CD4-positive, alpha-beta T cell treated with Interleukin-6 at 100 ng/mL for 8 hours (primary cell): ENCODE measurements at regions not wholly inside any gene's neighbourhood (a gene's known extent, or its start where the extent isn't known, plus 50 kb on each side); places are given as distances from the start of the nearest gene placed in this dataset.
"Not testable (repeated sequence)": the region's sequence is repeated elsewhere in the genome, so short reads cannot be mapped to it uniquely, and the experiment has no call there.

Source experiments
- DNase-seq: peaks from one replicate; pipeline ENCODE4 v3.0.0-alpha.2; 2020; ENCODE audit warnings: mixed read lengths, low spot score

DNA sequence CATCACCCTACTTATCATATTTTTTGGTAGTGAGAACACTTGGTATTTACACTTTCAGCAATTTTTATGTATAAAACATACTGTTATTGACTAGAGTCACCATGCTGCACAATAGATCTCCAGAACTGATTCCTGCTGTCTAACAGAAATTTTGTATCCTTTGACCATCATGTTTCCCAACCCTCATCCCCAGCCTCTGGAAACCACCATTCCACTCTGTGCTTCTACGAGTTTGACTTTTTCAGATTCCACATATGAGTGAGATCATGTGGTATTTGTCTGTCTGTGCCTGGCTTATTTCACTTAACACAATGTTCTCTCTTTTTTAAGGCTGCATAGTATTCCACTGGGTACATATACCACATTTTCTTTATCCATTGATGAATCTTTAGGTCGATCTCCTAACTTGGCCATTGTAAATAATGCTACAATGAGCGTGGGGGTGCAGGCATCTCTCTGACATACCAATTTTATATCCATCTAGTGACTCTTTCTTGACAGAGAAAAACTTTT lies 115.9 kb upstream of the RUNX1 start:
- no peak for DNase-seq

DNA sequence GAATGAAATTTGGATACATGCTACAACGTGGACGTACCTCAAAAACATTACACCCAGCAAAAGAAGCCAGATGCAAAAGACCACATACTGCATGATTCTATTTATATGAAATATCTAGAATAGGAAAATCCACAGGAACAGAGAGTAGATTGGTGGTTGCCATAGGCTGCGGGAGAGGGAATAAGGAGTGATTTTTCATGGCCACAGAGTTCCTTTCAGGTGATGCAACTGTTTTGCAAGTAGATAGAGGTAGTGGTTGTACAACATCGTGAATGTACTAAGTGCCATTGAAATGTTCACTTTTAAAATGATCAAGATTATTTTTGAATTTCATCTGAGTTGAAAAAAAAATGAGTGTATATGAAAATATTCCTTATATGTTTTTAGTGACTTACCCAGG lies 115.3 kb upstream of the RUNX1 start:
- DNase-seq, result no peak

DNA sequence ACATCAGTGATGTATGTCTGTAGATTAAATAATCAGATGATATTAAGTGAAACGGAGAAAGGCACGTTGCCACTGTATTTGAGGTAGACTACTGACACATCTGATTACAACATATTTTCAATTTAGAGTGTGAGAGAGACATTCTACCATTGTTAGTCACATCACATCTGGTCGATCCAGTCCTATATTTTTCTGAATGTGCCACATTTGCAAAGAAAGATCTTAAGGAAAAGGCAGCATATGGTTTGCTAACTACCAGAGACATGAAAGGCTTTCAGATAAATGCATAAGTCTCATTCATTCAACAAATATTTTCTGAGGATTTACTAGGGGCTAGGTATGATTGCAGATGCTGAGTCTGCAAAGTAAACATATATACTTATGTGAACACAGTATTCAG lies 114.3 kb upstream of the RUNX1 start:
- no peak for DNase-seq

DNA sequence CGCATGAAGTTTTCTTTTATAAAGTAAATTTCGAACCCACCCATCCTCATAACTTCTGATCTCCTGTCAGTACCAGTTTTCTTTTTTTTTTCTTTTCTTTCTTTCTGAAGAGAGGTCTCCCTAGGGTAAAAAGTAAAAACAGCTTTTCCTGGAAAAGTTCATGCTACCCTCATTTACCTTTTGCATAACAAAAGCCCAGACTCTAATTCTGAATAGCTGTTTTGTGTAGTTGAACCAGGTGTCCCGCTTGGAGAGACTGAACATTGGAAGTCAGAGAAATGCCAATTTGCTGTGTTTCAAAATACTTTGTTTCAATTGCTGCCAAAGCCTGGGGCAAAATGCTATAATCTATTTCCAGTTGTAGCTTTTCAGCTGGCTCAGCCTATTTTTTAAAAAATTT lies 113.7 kb upstream of the RUNX1 start:
- DNase-seq, result no peak

DNA sequence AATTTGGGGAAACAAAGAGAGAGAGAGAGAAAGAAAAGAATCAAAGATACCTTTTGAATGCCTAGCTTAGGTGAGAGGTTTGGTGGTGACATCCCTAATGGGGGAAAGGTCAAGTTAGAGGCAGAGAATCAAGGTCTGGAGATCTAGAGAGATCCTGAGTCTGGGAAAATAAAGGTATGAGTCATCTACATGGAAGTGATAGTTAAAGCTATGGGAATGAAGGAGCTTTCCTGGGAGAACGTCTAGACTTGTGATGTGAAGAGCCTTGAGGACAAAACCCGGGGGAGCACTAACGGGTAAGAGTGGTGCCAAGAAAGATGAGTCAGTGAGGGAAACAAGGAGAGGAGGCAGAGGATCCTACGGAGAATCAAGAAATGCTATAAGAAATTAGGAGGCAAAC lies 110.8 kb upstream of the RUNX1 start:
- no peak for DNase-seq

DNA sequence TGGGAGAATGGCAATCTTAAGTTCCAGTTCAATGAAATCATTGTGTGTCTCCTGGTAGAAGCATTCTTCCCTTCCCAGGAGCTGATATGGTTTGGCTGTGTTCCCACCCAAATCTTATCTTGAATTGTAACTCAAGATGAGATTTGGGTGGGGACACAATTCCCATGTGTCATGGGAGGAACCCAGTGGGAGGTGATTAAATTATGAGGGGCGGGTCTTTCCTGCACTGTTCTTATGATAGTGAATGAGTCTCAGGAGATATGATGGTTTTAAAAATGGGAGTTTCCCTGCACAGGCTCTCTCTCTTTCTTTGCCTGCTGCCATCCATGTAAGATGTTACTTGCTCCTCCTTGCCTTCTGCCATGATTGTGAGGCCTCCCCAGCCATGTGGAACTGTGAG lies 108.3 kb upstream of the RUNX1 start:
- DNase-seq, result not testable (repeated sequence)

DNA sequence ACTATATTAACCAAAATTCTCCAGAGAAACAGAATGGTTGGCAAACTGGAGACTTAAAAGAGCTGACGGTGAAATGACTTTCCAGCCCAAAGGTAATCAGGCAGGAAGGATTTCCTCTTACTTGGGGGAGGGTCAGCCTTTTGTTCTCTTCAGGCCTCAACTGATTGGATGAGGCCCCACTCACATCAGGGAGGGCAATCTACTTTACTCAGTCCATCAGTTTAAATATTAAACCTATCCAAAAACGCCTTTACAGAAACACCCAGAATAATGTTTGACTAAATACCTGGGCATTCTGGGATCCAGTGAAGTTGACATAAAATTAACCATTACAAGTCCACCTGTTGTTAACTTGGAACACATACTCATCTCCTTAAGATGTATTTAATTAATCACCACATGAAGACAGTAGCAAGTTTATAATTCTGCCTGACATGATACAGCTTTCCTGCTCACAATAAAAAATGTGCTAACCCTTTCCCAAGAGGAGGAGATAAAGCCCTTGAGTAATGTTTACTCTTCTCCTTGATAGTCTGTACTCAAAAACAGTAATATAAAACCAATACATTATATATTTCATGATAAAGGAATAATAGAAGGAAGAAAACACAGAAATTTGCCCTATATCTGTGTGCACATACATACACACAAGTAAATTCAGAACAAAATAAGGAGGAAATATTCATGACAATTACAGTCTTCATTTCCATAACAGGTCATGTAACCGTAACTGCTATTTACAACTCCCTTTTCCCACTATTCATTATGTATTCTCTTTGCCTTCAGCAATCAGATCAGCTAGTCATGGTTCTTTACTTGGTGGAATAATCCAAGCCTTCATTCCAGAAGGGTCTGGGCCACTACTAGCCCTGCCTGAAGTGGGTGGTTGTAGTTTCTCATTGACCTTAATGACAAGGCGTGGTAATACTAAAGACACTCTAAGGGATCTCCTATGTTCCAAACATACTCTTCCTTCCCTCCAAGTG lies 107.5 kb upstream of the RUNX1 start:
- DNase-seq, result no peak

DNA sequence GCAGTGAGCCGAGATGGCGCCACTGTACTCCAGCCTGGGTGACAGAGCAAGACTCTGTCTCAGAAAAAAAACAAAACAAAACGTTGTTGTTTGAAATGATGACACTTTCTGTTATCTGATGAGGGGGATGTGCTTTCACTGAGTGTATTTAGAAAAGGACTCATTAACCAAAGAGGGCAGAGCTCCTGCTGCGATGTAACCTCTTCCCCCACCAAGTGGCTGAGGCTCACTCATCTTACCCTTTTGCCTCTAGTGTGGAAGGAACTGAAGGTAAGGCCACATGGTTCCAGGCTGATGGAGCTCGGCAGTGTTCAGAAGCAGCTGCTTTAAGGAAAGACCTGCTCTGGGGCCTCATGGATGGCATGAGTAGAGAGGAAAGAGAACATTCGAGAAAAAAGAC lies 105.7 kb upstream of the RUNX1 start:
- no peak for DNase-seq

DNA sequence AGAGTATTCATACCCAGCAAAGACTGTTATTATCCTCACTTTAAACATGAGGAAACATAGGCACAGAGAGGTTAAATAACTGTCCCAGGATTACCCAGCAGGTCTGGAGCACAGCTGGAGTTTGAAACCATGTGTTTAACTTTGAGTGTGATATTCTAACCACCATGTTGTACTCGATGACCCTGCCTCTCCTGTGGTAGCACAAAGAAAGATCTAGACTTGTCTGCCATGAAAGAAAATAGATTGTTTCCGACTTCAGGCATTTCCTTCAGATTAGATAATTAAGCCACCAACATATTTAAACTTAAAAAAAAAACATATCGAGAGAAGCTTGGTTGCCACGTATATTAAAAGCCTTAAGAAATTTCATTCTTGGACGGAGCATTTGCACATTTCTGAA lies 104.6 kb upstream of the RUNX1 start:
- no peak for DNase-seq

DNA sequence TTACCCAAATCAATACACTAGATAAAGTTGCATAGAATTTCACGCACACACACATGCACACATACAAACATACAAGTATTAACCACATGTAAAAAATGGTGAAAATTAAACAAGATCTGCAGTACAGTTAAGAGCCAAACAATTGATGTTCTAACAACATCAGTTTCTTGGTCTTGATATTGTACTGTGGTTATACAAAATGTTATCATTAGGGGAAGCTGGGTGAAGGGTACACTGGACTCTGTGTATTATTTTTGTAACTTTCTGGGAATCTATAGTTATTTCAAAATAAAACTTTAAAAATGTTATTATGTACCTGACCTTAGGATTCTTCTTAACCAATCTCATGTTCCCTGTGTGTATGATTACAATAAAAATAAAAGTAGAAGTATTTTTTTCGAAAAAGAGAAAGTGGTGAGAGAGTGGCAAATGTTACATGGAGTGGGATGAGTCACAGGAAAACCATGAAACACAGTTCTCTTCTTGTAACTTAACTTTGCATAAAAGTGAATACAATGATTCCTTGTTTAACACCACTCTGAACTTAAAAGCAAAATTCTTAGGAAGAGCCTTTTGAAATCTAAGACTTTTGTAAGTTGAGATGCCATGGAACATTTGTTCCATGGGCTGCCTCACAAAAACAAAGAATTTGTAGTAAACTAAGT lies 101.6 kb upstream of the RUNX1 start:
- DNase-seq, result no peak

DNA sequence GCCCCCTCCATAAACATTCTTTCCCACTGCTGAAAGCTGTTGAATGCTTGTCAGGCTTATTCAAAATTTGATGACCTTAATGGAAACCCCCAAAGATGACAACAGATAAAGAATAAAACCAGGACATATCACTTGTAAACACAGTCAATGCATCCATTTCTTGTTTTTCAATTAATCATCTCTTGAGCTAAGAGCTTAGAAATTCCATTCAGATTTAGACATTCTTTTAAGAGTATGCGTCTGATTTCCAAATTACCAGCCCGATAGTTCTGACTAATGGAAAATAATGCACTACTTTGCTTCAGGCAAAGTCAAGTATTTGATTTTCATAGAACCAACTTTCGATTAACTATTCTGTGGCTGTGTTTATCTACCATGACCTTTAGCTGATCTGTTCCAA lies 100.6 kb upstream of the RUNX1 start:
- DNase-seq, result no peak

DNA sequence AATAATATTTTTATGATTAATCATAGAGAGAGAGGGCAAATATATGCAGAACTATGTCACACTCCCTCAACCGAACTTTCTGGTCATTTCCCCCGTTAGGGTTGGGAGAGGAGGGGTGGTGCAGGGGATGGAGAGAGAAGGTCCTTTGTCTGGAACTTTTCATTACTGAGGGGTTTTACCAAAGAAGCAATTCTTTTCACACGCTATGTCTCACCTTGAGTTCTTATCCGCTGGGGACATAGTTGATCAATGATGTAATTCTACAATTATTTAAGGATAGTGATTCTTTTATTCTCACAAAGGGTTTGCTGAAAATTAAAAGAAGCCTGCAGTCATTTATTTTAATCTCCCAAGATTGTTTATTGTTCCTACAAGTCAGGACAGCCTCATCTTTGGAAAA lies 98.3 kb upstream of the RUNX1 start:
- no peak for DNase-seq

DNA sequence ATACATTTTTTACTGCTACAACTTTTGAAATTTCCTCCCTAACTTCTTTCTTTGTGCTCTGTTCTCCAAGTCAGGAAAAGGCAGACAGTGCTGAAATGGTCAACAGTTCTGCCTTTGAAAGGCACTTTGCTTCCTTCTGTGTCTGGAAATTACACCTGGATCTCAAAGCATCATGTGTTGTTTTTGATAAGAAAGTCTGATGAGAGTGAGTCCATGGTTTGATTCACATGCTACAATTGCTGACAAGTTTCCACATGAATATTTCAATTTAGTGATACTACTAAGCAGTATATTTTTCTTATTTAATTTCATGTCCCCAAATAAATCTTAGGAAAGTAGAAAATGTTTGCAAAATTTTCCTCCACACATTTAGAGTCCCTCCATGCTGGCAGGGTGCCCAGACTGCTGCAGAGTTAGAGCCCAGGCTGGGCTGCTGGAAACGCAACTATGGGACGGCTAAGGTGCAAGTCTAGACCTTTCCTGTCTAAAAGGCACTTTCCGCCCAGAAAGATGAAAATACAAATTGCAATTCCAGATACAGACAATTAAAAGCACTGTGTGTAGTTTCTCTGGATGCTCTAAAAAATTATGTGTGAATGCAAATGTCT lies 96.6 kb upstream of the RUNX1 start:
- DNase-seq, result no peak

DNA sequence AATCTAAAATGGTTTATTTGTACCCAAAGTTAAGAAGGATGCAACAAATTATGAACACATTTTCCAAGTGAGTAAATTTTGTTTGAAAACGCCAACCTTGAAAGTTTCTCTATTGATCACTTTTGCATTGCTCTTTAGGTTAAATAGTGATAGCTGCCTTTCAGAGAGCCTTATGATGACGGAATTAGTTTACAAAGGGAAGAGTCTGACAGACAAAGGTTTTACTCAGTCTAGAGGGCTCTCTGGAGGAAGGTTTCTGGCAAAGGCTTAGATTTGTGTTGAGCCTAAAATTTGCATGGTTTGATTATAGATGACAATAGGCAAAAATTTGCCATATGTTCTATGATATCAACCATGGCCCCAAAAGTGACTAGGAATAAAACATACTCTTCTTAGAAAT lies 95.9 kb upstream of the RUNX1 start:
- DNase-seq, result no peak

DNA sequence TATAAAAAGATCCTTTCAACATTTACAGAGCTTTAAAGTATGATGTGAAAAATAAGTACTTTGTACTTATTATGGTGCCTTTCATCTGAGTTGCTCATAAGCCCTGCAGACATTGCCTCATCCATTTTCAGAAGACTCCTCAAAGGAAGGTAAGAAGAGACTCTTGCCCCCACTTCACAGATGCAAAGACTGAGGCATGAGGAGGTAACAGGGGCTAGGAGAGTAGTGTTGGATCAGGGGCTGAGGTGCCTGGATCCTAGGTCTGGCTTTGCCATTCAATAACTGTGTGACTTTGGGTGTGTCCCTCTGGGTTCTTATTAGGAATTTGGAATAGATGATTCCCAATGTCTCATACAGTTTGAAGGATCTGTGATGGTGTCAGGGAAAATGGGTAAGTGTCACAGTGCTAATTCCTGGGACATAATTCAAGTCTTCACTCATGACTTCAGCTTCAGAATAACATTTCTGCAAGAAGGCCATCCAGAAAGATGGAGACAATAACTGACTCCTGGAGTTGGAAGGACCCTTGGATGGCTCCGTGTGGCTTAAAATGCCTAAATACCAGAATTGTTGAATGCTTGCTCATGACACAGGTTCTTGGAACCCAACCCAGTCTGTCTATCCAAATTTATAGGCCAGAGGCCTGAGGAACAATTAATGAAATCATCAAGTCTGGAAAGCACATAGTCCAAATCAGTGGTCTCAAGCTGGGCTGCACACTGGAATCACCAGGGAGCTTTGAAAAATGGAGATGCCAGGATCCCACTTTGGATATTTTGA lies 93.1 kb upstream of the RUNX1 start:
- DNase-seq, result no peak

DNA sequence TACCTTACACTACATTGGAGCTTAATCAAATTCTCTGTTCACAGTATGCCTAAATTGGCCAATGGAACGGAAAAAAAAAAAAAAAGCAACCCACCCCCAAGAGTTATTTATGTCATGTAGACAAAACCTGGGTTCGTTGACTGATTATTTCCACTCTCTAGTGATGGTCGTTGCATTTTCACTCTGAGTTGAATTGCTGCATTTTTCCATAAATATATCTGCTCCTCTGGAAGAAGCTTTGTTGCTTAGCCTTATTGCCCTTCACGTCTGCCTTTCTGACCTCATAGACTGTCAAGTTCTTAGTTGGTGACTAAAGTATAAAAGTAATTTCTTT lies 90.2 kb upstream of the RUNX1 start:
- DNase-seq, result no peak

DNA sequence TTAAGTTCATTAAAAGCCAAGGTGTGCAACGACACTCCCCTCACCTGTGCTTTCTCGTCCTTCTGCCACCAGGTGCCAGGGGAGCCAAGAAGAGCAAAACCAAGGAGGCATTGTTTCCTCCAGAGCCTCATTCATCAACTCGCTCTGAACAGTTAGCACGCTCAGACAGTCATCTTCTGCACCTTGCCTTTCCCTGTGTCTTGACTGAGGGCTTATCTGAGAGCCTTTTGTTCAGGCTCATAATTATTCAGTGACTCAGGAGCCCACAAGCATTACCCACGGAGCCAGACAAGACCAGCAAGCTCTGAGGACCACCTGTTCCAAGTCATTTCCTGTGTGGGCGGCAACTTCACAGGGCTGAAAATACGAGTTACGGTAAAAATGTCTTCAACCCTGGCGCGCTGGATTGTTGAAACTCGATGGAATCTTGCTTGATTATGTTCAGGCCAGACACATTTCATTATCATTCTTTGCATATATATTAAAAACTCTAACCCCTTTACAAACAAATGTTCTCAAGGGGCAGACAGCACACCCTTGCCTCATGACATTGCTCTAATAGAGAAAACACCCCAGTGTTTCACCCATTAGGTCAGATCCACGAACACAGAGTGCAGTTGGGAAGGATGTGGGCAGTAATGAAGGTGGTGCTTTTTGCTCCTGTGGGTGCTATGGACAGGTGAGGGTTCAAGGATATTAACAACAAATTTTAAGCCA lies 89.7 kb upstream of the RUNX1 start:
- peak; percentile 22 for DNase-seq

DNA sequence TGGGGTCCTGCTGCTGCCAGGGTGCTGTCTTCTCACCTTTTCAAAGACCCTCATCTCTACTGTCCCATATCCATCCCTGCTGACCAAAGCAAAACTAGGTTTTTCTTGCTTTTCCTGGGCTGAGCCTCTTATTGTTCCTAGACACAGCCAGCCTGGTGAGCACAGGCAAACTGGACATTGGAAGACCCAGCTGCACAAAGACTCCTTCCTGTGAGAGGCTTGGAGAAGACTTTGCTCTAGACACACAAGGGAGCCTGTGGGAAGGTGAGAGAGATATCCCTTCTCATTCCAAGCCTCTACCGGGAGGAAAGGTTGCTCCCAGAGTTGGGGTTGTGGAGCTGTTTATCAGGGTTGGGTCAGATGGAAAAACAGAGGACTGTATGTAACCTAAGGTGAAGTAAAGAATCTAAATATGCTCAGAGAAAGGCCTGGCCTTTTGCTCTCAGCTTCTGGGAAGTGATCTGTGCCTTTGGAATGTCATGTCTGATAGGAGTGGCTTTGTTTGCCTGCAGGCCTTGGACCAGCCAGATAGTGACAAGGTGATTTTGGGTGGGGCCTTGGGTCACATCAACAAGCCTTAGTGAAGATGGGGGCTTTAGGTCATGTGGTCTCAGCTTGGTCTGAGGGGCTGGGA lies 87.6 kb upstream of the RUNX1 start:
- no peak for DNase-seq

DNA sequence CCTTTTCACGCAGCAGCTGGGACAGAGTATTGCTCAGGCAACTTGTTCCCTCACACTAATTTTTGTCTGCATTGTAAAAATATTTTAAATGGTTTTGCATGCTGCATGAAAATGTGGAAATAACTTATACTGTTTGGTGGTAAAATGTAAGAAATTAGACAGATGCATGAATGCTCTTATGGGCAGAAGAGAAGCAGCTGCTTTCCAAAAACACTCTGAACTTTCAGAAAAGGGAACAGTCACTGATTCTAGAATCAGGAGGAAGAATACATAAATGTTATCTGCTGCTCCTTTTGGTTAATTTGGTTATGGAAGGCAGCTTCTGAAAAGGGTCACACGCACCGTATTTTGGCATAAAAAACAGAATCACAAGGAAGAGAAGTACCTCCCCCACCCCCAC lies 87.0 kb upstream of the RUNX1 start:
- DNase-seq, result no peak

DNA sequence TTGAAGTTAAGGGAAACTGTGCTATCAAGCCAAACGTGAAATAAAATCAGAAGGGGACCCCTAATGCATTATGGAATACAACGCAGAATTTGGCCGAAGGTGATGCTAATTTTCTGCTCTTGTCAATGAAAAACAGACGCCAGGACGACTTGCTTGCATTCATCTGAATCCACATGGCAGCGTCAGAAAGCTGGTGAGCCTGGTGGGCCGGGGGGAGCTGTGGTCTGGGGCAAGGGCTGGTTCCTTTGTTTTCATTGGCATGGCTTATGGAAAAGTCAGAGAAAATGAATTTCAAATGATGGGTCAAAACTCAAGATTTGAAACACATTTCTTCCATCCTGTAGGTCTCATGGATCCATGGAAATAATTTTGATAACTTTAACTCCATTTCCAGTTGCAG lies 86.4 kb upstream of the RUNX1 start:
- DNase-seq, result no peak

DNA sequence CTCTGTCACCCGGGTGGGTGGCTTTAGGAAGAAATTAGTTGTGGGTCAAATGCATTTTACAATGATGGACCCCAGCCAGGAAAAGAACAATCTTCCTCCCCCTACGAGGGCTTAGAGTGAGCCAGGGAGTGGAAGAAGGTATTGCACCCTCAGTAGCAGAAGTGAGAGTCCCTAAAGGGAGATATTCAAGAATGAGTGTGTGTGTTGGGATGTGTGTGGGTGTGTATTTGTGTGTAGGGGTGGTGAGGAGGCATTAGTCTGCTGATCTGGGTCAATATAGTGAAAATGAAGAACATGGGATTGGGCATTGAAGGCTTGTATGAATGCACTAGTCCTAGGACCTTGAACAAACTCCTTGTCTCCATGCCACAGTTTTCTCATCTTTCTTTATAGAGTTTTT lies 85.2 kb upstream of the RUNX1 start:
- no peak for DNase-seq
